Endothelial cell of umbilical vein (primary cell): ENCODE measurements at regions not wholly inside any gene's neighbourhood (a gene's known extent, or its start where the extent isn't known, plus 50 kb on each side); places are given as distances from the start of the nearest gene placed in this dataset.

ENCODE experiments used
- BruUV-seq: library from RNA; stranded (reverse); fragments of 400-500 nt; replicated peaks from 2 replicates; lab custom pipeline; 2021; lab: Mats Ljungman, UMichigan
- CTCF ChIA-PET: fragments of 300-600, 350-600 bp; sonication (Branson Sonifier 250); formaldehyde crosslinking; loops from one replicate; lab custom pipeline; 2021; ENCODE audit warnings: antibody characterized with exemption, inconsistent platforms; lab: Charles Lee
- POLR2A ChIA-PET: fragments of 300-600, 350-600 bp; sonication (Branson Sonifier 250); formaldehyde crosslinking; loops from one replicate; lab custom pipeline; 2021; ENCODE audit warnings: antibody characterized with exemption, inconsistent platforms; lab: Charles Lee
- DNase-seq: peaks from one replicate; pipeline ENCODE4 v3.0.0-alpha.2; 2011; ENCODE audit warnings: low read depth, low spot score
- FAIRE-seq: peaks from 2 replicates; lab custom pipeline; 2011; peaks lifted over from hg19 to GRCh38; lab: Jason Lieb, UNC
- H2AFZ ChIP-seq: 2 replicates; pipeline ENCODE4 v1.6.0; 2012; ENCODE audit warnings: low read depth, low read length, control low read depth, inconsistent platforms
- H3K27ac ChIP-seq: 2 replicates; pipeline ENCODE4 v1.5.1; 2011; ENCODE audit warnings: low read depth, mild to moderate bottlenecking, control low read depth, low read length, moderate library complexity; ENCODE audit not compliant: insufficient read depth
- H3K27me3 ChIP-seq, 2 experiments: 2 replicates each; pipeline versions ENCODE4 v1.6.0 to v1.6.1; 2011; ENCODE audit warnings: low read length in 2 of 2, mixed read lengths in 1 of 2; ENCODE audit not compliant: control insufficient read depth in 2 of 2, insufficient read depth in 2 of 2
- H3K36me3 ChIP-seq, 2 experiments: 2 replicates in 1 of 2; 3 replicates in 1 of 2; pipeline ENCODE4 v1.5.1; 2011; ENCODE audit warnings: low read length in 2 of 2, mild to moderate bottlenecking in 1 of 2, moderate library complexity in 1 of 2; ENCODE audit not compliant: control insufficient read depth in 2 of 2, insufficient read depth in 2 of 2; ENCODE audit errors: extremely low read depth in 1 of 2
- H3K4me1 ChIP-seq: 3 replicates; pipeline ENCODE4 v1.5.1; 2011; ENCODE audit warnings: mild to moderate bottlenecking, low read length; ENCODE audit not compliant: control insufficient read depth, insufficient read depth; ENCODE audit errors: extremely low read depth
- H3K4me2 ChIP-seq: 2 replicates; pipeline ENCODE4 v1.6.1; 2011; ENCODE audit warnings: low read length, control low read depth, mixed read lengths; ENCODE audit not compliant: insufficient read depth
- H3K4me3 ChIP-seq, 3 experiments: fragments of 200-600 bp in 1 of 3; sonication (generic), shearing (Covaris generic) in 1 of 3; replicated peaks in 1 of 3; 2 replicates each; pipeline ENCODE4 v1.5.1; 2011 to 2016; ENCODE audit warnings: control low read depth in 3 of 3, low read length in 3 of 3, mild to moderate bottlenecking in 2 of 3, inconsistent platforms in 1 of 3, low read depth in 1 of 3, moderate library complexity in 1 of 3; ENCODE audit not compliant: insufficient read depth in 1 of 3
- H3K79me2 ChIP-seq: 2 replicates; pipeline ENCODE4 v1.6.0; 2012; ENCODE audit warnings: low read length, inconsistent platforms; ENCODE audit not compliant: control insufficient read depth, insufficient read depth
- H3K9ac ChIP-seq: replicated peaks from 2 replicates; pipeline ENCODE3; 2011; ENCODE audit warnings: low read length, control low read depth; ENCODE audit not compliant: insufficient read depth; ENCODE audit errors: extremely low read depth
- H3K9me1 ChIP-seq: replicated peaks from 3 replicates; pipeline ENCODE4 v1.6.0; 2011; ENCODE audit warnings: mild to moderate bottlenecking, low read length; ENCODE audit not compliant: control insufficient read depth, insufficient read depth; ENCODE audit errors: extremely low read depth
- H3K9me3 ChIP-seq: replicated peaks from 2 replicates; pipeline ENCODE4 v1.5.1; 2012; ENCODE audit warnings: low read length, inconsistent platforms; ENCODE audit not compliant: control insufficient read depth, insufficient read depth
- H4K20me1 ChIP-seq: replicated peaks from 2 replicates; pipeline ENCODE3; 2011; ENCODE audit warnings: mild to moderate bottlenecking, low read length; ENCODE audit not compliant: control insufficient read depth, insufficient read depth; ENCODE audit errors: extremely low read depth
- EZH2 ChIP-seq: IDR thresholded peaks from 2 replicates; pipeline ENCODE4 v1.6.1; 2012; ENCODE audit warnings: borderline replicate concordance, low read depth, mild to moderate bottlenecking, moderate library complexity, low read length, inconsistent platforms; ENCODE audit not compliant: severe bottlenecking
- FOS ChIP-seq: IDR thresholded peaks from 2 replicates; pipeline ENCODE4 v1.6.1; 2011; ENCODE audit warnings: mild to moderate bottlenecking, low read length, moderate library complexity, borderline replicate concordance; ENCODE audit not compliant: insufficient read depth
- GATA2 ChIP-seq: IDR thresholded peaks from 2 replicates; pipeline ENCODE4 v1.7.0; 2011; ENCODE audit warnings: low read depth, mild to moderate bottlenecking, moderate library complexity, mixed read lengths, low read length; ENCODE audit not compliant: insufficient read length, insufficient read depth
- JUN ChIP-seq: IDR thresholded peaks from 2 replicates; pipeline ENCODE4 v1.6.1; 2011; ENCODE audit warnings: borderline replicate concordance, low read depth; ENCODE audit not compliant: insufficient read length, insufficient read depth
- MYC ChIP-seq: IDR thresholded peaks from one replicate; pipeline ENCODE4 v1.6.1; 2011; ENCODE audit warnings: mild to moderate bottlenecking, low read depth, low read length
- POLR2A ChIP-seq: IDR thresholded peaks from 2 replicates; pipeline ENCODE4 v1.6.1; 2012; ENCODE audit warnings: low read depth, mild to moderate bottlenecking, control low read depth, low read length
- POLR2AphosphoS5 ChIP-seq: IDR thresholded peaks from 2 replicates; pipeline ENCODE4 v1.6.1; 2012; ENCODE audit warnings: low read depth, mild to moderate bottlenecking, control low read depth, low read length, moderate library complexity; ENCODE audit not compliant: insufficient read depth
- dilution Hi-C: fragments of 300-500 bp; cut with MboI; formaldehyde crosslinking; loops from one replicate; pipeline ENCODE4 v1.15.0; 2019; ENCODE audit warnings: low sequenced_read_pairs; ENCODE audit not compliant: extremely low pct_ligation_motif_present
- intact Hi-C: fragments of 100-400 bp; cut with micrococcal nuclease; formaldehyde crosslinking; loops from one replicate; pipeline ENCODE4 v1.10.0; 2022
- TF ChIP-seq, protein P1 (sequence below), 2 donors: IDR thresholded peaks; 1 replicate in 1 of 2; 2 replicates in 1 of 2; pipeline ENCODE4 v1.5.1; 2011; ENCODE audit warnings: low read length in 2 of 2, mild to moderate bottlenecking in 2 of 2, moderate library complexity in 2 of 2, control low read depth in 1 of 2, inconsistent platforms in 1 of 2, low read depth in 1 of 2; ENCODE audit not compliant: insufficient read depth in 1 of 2; ENCODE audit errors: extremely low read depth in 1 of 2
- TF ChIP-seq, protein P2 (sequence below): IDR thresholded peaks from 2 replicates; pipeline ENCODE4 v1.6.1; 2011; ENCODE audit not compliant: insufficient read depth, insufficient read length

DNA sequence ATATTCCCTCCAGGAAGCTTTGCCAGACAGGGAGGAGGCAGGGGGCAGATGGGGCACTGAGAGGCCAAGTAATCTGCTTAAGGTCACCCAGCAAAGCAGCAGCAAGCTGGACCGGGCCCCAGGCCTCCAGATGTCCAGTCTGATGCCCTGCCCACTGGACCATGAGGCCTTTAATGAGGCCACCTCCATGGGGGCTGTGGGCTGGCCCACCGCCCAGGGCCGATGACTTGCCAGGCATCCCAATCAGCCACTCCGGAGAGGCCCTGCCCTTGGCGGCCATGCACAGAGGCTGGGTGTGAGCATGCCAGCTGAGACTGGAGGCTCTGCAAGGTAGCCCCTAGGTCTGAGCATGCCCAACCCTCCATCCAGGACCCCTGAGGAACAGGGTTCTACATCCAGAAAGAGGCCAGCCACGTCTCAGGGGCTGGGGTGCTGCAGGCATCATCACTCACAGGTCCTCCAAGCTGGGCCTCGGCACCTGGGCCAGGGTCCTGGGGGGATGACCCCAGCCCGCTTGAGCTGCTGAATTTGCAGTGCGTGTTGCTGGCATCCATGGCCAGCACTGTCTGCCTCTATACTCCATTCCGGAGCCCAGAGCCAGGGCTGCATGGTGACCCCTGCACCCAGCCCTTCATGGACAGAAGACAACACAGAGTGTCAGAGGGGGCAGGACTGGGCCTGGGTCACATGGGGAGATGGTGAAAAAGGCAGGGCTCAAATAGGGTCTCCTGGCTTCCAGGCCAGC lies 164.2 kb downstream of the INHBB start:
- peak; percentile 21 for DNase-seq
- Histone ChIP-seq H3K27me3 (peaks cover 15 to 47% of the 10 kb centered on the region in 2 experiments), H2AFZ (no peak overlapping the region), H4K20me1 (no peaks in the 10 kb centered on the region), H3K27ac (no peak overlapping the region), H3K9me1 (no peaks in the 10 kb centered on the region), H3K4me3 (no peak overlapping the region), H3K4me1 (peaks cover 12% of the 10 kb centered on the region), H3K9ac (no peak overlapping the region), H3K79me2 (no peaks in the 10 kb centered on the region), H3K4me2 (no peak overlapping the region), H3K36me3 (no peaks in the 10 kb centered on the region), H3K9me3 (no peaks in the 10 kb centered on the region)
- TF ChIP-seq FOS, result no peak
- TF ChIP-seq JUN, result no peak
- TF ChIP-seq, protein P1, sequence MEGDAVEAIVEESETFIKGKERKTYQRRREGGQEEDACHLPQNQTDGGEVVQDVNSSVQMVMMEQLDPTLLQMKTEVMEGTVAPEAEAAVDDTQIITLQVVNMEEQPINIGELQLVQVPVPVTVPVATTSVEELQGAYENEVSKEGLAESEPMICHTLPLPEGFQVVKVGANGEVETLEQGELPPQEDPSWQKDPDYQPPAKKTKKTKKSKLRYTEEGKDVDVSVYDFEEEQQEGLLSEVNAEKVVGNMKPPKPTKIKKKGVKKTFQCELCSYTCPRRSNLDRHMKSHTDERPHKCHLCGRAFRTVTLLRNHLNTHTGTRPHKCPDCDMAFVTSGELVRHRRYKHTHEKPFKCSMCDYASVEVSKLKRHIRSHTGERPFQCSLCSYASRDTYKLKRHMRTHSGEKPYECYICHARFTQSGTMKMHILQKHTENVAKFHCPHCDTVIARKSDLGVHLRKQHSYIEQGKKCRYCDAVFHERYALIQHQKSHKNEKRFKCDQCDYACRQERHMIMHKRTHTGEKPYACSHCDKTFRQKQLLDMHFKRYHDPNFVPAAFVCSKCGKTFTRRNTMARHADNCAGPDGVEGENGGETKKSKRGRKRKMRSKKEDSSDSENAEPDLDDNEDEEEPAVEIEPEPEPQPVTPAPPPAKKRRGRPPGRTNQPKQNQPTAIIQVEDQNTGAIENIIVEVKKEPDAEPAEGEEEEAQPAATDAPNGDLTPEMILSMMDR (IDR thresholded peaks at IDR 0.05; ENCODE audit: extremely low read depth in 1 of 2, insufficient read depth in 1 of 2, low read depth in 1 of 2, low read length in 2 of 2), result no peak
- TF ChIP-seq, protein P2, sequence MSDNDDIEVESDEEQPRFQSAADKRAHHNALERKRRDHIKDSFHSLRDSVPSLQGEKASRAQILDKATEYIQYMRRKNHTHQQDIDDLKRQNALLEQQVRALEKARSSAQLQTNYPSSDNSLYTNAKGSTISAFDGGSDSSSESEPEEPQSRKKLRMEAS, result no peak
- TF ChIP-seq POLR2A, result no peak
- TF ChIP-seq GATA2, result no peak
- no peak for TF ChIP-seq MYC
- TF ChIP-seq POLR2AphosphoS5, result no peak
- TF ChIP-seq EZH2, result no peak
- BruUV-seq, result no TSS peak
- POLR2A ChIA-PET, result interaction anchor here (0.9 kb wide), 1 partner anchor 38 kb away, joined by 3 read pairs; no protein-coding TSS in a partner anchor
- CTCF ChIA-PET, result interaction anchor here (1.7 to 5.2 kb wide), 3 partner anchors 7 to 42 kb away, joined by 7 to 30 read pairs (median 29); no protein-coding TSS in a partner anchor
- dilution Hi-C loops (no loop called here), intact Hi-C loops (loop anchor here (5.0 kb wide), 1 partner anchor 167 kb away; no protein-coding TSS in a partner anchor)
- no peak for FAIRE-seq
